GM12878 (cell line): ENCODE measurements at regions not wholly inside any gene's neighbourhood (a gene's known extent, or its start where the extent isn't known, plus 50 kb on each side); places are given as distances from the start of the nearest gene placed in this dataset.

Experiments used
- ATAC-seq: fragments of 200-7000 bp; cut with Tn5 transposase; 3 replicates; pipeline ENCODE4 v1.9.1; 2020; ENCODE audit warnings: mild to moderate bottlenecking, moderate library complexity
- BruUV-seq: library from RNA; stranded (reverse); fragments of 400-500 nt; replicated peaks from 2 replicates; lab custom pipeline; 2021; lab: Mats Ljungman, UMichigan
- CTCF ChIA-PET: fragments of 300-600 bp; sonication (Branson Sonifier 250); formaldehyde crosslinking; extraction: SDS; loops from one replicate; lab custom pipeline; 2021; ENCODE audit warnings: inconsistent platforms; lab: Yijun Ruan, JAX
- POLR2A ChIA-PET: fragments of 350-600 bp; formaldehyde crosslinking; extraction: SDS; loops from one replicate; lab custom pipeline; 2021; ENCODE audit warnings: inconsistent platforms; lab: Charles Lee
- RAD21 ChIA-PET: fragments of 300-600 bp; sonication (Branson Sonifier 250); formaldehyde crosslinking; loops from one replicate; lab custom pipeline; 2023; ENCODE audit warnings: antibody characterized with exemption; ENCODE audit not compliant: unreplicated experiment; lab: Charles Lee
- SMC1A ChIA-PET: fragments of 300-600 bp; sonication (Branson Sonifier 250); formaldehyde crosslinking; loops from one replicate; lab custom pipeline; 2023; ENCODE audit not compliant: unreplicated experiment, uncharacterized antibody; lab: Charles Lee
- DNase-seq: peaks from one replicate; pipeline ENCODE4 v3.0.0-alpha.2; 2011; ENCODE audit warnings: low read depth, low spot score
- FAIRE-seq: peaks from 3 replicates; lab custom pipeline; 2011; peaks lifted over from hg19 to GRCh38; lab: Jason Lieb, UNC
- H2AFZ ChIP-seq: 2 replicates; pipeline ENCODE4 v1.6.0; 2011; ENCODE audit warnings: low read depth, low read length, control low read depth; ENCODE audit not compliant: control insufficient read depth
- H3K27ac ChIP-seq: 2 replicates; pipeline ENCODE4 v1.5.1; 2011; ENCODE audit warnings: control low read depth; ENCODE audit not compliant: control insufficient read depth, insufficient read depth
- H3K27me3 ChIP-seq, 2 experiments: replicated peaks in 1 of 2; 2 replicates each; pipeline versions ENCODE4 v1.6.0 to v1.6.1; 2011; ENCODE audit warnings: low read length in 1 of 2; ENCODE audit not compliant: control insufficient read depth in 2 of 2, insufficient read depth in 2 of 2
- H3K36me3 ChIP-seq, 2 experiments: 2 replicates each; pipeline ENCODE4 v1.5.1; 2011; ENCODE audit warnings: low read length in 1 of 2; ENCODE audit not compliant: control insufficient read depth in 2 of 2, insufficient read depth in 2 of 2
- H3K4me1 ChIP-seq: 2 replicates; pipeline ENCODE4 v1.6.1; 2011; ENCODE audit warnings: mild to moderate bottlenecking, low read length, moderate library complexity, mixed read lengths; ENCODE audit not compliant: control insufficient read depth, insufficient read depth
- H3K4me2 ChIP-seq: 2 replicates; pipeline ENCODE4 v1.6.0; 2011; ENCODE audit warnings: control low read depth; ENCODE audit not compliant: control insufficient read depth, insufficient read depth
- H3K4me3 ChIP-seq: fragments of 200-600 bp; sonication (generic); 2 replicates; pipeline ENCODE4 v1.5.1; 2016
- H3K79me2 ChIP-seq: 2 replicates; pipeline ENCODE4 v1.6.0; 2011; ENCODE audit warnings: low read length; ENCODE audit not compliant: control insufficient read depth, insufficient read depth
- H3K9ac ChIP-seq: 2 replicates; pipeline ENCODE4 v1.8.0; 2011; ENCODE audit warnings: low read length, control low read depth, mixed read lengths; ENCODE audit not compliant: control insufficient read depth, insufficient read depth
- H3K9me3 ChIP-seq: replicated peaks from 3 replicates; pipeline ENCODE4 v1.5.1; 2011; ENCODE audit warnings: mild to moderate bottlenecking, low read length; ENCODE audit not compliant: control insufficient read depth, insufficient read depth
- H4K20me1 ChIP-seq: 2 replicates; pipeline ENCODE4 v1.6.0; 2011; ENCODE audit not compliant: control insufficient read depth, insufficient read depth
- ATF7 ChIP-seq: fragments of 450-650 bp; IDR thresholded peaks from 2 replicates; pipeline ENCODE4 v1.6.1; 2016; ENCODE audit warnings: low read depth, mild to moderate bottlenecking
- EED ChIP-seq: sonication (generic); IDR thresholded peaks from 2 replicates; pipeline ENCODE4 v1.6.1; 2016; ENCODE audit warnings: antibody characterized with exemption, low read depth
- ELK1 ChIP-seq: IDR thresholded peaks from 2 replicates; pipeline ENCODE4 v1.6.1; 2012; ENCODE audit warnings: low read depth, low read length, improper control_type of control experiment
- HDAC2 ChIP-seq: fragments of 200-600 bp; sonication (generic); IDR thresholded peaks from 2 replicates; pipeline ENCODE4 v1.6.1; 2017
- HDGF ChIP-seq: fragments of 450-650 bp; IDR thresholded peaks from 2 replicates; pipeline ENCODE4 v1.6.1; 2016; ENCODE audit warnings: antibody characterized with exemption
- IRF3 ChIP-seq: fragments of 450-650 bp; IDR thresholded peaks from 2 replicates; pipeline ENCODE4 v1.6.1; 2014; ENCODE audit warnings: mild to moderate bottlenecking
- JUNB ChIP-seq: IDR thresholded peaks from 2 replicates; pipeline ENCODE4 v1.6.1; 2016; ENCODE audit warnings: antibody characterized with exemption, mild to moderate bottlenecking
- KLF5 ChIP-seq: fragments of 450-650 bp; IDR thresholded peaks from 2 replicates; pipeline ENCODE4 v1.6.1; 2014; ENCODE audit warnings: mild to moderate bottlenecking; ENCODE audit not compliant: partially characterized antibody
- MXI1 ChIP-seq: fragments of 150-350 bp; IDR thresholded peaks from 2 replicates; pipeline ENCODE4 v1.6.1; 2011; ENCODE audit warnings: low read depth, mild to moderate bottlenecking, inconsistent platforms, low read length, improper control_type of control experiment
- NBN ChIP-seq: fragments of 450-650 bp; IDR thresholded peaks from 2 replicates; pipeline ENCODE4 v1.6.1; 2016
- NR2C2 ChIP-seq: IDR thresholded peaks from 2 replicates; pipeline ENCODE4 v1.6.1; 2011; ENCODE audit warnings: borderline replicate concordance, low read depth; ENCODE audit not compliant: control insufficient read depth, insufficient read length
- POLR2AphosphoS2 ChIP-seq: IDR thresholded peaks from 2 replicates; pipeline ENCODE4 v1.6.1; 2011; ENCODE audit warnings: low read depth, mild to moderate bottlenecking, low read length, improper control_type of control experiment, moderate library complexity
- RELB ChIP-seq: fragments of 450-650 bp; IDR thresholded peaks from 2 replicates; pipeline ENCODE4 v1.6.1; 2017; ENCODE audit warnings: low read depth, mild to moderate bottlenecking, moderate library complexity
- SIN3A ChIP-seq: IDR thresholded peaks from 2 replicates; pipeline ENCODE4 v1.6.1; 2012; ENCODE audit warnings: low read depth, low read length, improper control_type of control experiment
- SIX5 ChIP-seq: IDR thresholded peaks from 2 replicates; pipeline ENCODE4 v1.6.1; 2011; ENCODE audit warnings: mild to moderate bottlenecking, low read depth, low read length, moderate library complexity; ENCODE audit not compliant: severe bottlenecking
- SMAD1 ChIP-seq: fragments of 450-650 bp; IDR thresholded peaks from 2 replicates; pipeline ENCODE4 v1.6.1; 2018; ENCODE audit warnings: mild to moderate bottlenecking, low read depth; ENCODE audit not compliant: partially characterized antibody
- TAF1 ChIP-seq: IDR thresholded peaks from 2 replicates; pipeline ENCODE4 v1.6.1; 2011; ENCODE audit warnings: mild to moderate bottlenecking, low read depth, low read length, borderline replicate concordance
- TBL1XR1 ChIP-seq: IDR thresholded peaks from 2 replicates; pipeline ENCODE4 v1.6.1; 2012; ENCODE audit warnings: low read depth, low read length, improper control_type of control experiment
- ZBTB33 ChIP-seq: fragments of 450-650 bp; IDR thresholded peaks from 2 replicates; pipeline ENCODE4 v1.6.1; 2017; ENCODE audit warnings: mild to moderate bottlenecking
- ZNF622 ChIP-seq: fragments of 450-650 bp; IDR thresholded peaks from 2 replicates; pipeline ENCODE4 v1.6.1; 2017; ENCODE audit warnings: mild to moderate bottlenecking, inconsistent platforms
- WGBS: methylation state at CpG from one replicate; pipeline ENCODE4 v1.1.6; 2016; ENCODE audit warnings: low lambda C conversion rate; ENCODE audit not compliant: insufficient replicate concordance, insufficient coverage; ENCODE audit errors: missing lambda C conversion rate; 5-methylcytosine and 5-hydroxymethylcytosine counted together
- in situ Hi-C: fragments of 300-500 bp; cut with MboI; formaldehyde crosslinking; loops from 9 replicates; pipeline ENCODE4 v1.14.3; 2018; ENCODE audit warnings: mixed read lengths
- intact Hi-C: fragments of 100-400 bp; cut with micrococcal nuclease; formaldehyde crosslinking; loops from one replicate; pipeline ENCODE4 v1.14.2; 2022; ENCODE audit not compliant: unreplicated experiment

GRCh38 chr3:5774337-5774736 is 586.8 kb downstream of the EDEM1 start:
- no peak overlapping the region for H2AFZ ChIP-seq
- in situ Hi-C loops = no loop called here
- no peak overlapping the region for H3K4me2 ChIP-seq
- POLR2A ChIA-PET = no interaction called here
- no TSS peak for BruUV-seq
- ATAC-seq = no peak
- no peak for DNase-seq
- no peak overlapping the region for H3K4me3 ChIP-seq
- no peaks in the 10 kb centered on the region for H3K36me3 ChIP-seq
- no peak overlapping the region for H3K27ac ChIP-seq
- intact Hi-C loops = no loop called here
- H3K4me1 ChIP-seq = no peaks in the 10 kb centered on the region
- no peaks in the 10 kb centered on the region for H3K79me2 ChIP-seq
- 20% methylated on average over 7 of the region's 7 CpGs for WGBS
- TF ChIP-seq KLF5 (no peak), HDAC2 (no peak), TBL1XR1 (no peak), HDGF (no peak), ZBTB33 (no peak), MXI1 (no peak), SMAD1 (no peak), POLR2AphosphoS2 (no peak), RELB (no peak), IRF3 (no peak), ELK1 (no peak), JUNB (no peak), NBN (no peak), TAF1 (no peak), SIX5 (no peak), SIN3A (no peak), ZNF622 (no peak), NR2C2 (no peak), ATF7 (no peak), EED (no peak)
- TF ChIP-seq, all 136 proteins: peak for 0
- ChIA-PET RAD21 (no interaction called here), CTCF (interaction anchor here (0.7 kb wide), 1 partner anchor 13 kb away, joined by 3 read pairs; no protein-coding TSS in a partner anchor), SMC1A (interaction anchor here (0.8 to 1.1 kb wide), 4 partner anchors 15 to 96 kb away, joined by 3 to 6 read pairs (median 3); no protein-coding TSS in a partner anchor)
- FAIRE-seq = no peak
- Histone ChIP-seq H4K20me1 (no peaks in the 10 kb centered on the region), H3K9ac (no peak overlapping the region), H3K27me3 (no peaks in the 10 kb centered on the region), H3K9me3 (no peaks in the 10 kb centered on the region)
